ENCODE measurements at regions not wholly inside any gene's neighbourhood (a gene's known extent, or its start where the extent isn't known, plus 50 kb on each side); places are given as distances from the start of the nearest gene placed in this dataset.

DNA sequence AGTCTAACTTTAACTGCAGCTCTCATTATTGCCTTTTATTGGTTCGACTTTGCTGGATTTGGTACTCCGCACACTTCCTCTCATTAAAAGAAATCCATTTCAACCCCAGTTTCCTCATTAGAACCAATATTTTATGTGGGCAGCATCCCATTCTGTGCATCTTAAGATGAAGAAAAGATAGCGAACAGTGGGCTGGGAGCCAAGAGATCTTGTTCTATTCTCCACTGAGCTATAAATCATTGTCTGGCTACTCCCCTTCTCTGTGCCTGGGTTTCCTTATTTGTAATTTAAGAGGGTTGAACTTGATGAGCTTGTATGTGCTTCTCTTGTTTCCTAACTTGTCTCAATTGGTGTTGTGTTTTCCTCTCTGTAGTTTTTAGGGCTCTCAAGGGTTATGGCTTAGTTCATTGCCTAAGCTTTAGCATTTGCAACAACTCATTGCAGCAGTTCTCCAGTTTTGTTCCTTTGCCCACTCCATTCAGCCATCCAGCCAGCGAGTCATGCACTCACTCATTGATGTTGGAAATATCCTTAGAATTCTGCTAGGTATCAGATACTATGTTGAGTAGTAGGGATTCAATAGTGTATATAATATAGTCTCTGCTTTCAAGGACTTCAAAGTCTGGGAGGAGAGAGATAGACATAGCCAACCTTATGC, 273.3 kb upstream of the TNC start:
- TF ChIP-seq EZH2 (IDR thresholded peaks at IDR 0.05; ENCODE audit: insufficient read depth, poor library complexity, severe bottlenecking) (no peak), EZH2phosphoT487 (IDR thresholded peaks at IDR 0.05; ENCODE audit: insufficient read depth, low read depth) (no peak)
